Retinal pigment epithelial cell (primary cell): ENCODE measurements at regions not wholly inside any gene's neighbourhood (a gene's known extent, or its start where the extent isn't known, plus 50 kb on each side); places are given as distances from the start of the nearest gene placed in this dataset.
"Not testable (repeated sequence)": the region's sequence is repeated elsewhere in the genome, so short reads cannot be mapped to it uniquely, and the experiment has no call there.

Source experiments
- DNase-seq: peaks from one replicate; pipeline ENCODE4 v3.0.0-alpha.2; 2010; ENCODE audit warnings: low read depth
- H3K4me3 ChIP-seq: 2 replicates; pipeline ENCODE4 v1.5.1; 2011; ENCODE audit warnings: mild to moderate bottlenecking, low read length, control low read depth, moderate library complexity
- TF ChIP-seq, protein P1 (sequence below): conservative IDR thresholded peaks from 2 replicates; pipeline ENCODE4 v1.5.1; 2011; ENCODE audit warnings: low read depth, low read length, control low read depth, inconsistent platforms

DNA sequence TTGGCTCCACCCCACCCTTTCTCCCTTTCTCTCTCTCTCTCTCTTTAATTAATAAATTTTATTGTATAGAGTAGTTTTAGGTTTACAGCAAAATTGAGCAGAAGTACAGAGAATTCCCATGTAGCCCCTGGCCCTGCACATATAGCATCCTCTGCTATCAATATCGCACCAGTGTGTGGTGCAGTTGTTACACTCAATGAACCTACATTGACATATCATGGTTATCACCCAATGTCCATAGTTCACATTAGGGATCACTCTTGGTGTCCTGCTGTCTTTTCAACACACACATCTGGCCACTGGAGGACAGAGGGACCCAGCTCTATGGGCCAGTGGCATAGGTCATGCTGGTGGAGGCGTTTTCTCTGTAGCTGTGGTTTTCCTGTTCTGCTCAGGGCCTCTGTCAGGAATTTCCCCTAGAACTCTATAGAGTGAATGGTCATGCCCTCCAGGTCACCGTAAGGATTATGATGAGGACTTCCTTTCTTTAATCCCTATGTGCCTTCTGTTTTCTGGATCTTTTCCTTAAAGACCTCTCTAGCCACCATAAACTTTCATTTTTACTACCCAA lies 98.2 kb upstream of the NAV2 start:
- no peak for DNase-seq
- H3K4me3 ChIP-seq = no peak overlapping the region
- TF ChIP-seq, protein P1, sequence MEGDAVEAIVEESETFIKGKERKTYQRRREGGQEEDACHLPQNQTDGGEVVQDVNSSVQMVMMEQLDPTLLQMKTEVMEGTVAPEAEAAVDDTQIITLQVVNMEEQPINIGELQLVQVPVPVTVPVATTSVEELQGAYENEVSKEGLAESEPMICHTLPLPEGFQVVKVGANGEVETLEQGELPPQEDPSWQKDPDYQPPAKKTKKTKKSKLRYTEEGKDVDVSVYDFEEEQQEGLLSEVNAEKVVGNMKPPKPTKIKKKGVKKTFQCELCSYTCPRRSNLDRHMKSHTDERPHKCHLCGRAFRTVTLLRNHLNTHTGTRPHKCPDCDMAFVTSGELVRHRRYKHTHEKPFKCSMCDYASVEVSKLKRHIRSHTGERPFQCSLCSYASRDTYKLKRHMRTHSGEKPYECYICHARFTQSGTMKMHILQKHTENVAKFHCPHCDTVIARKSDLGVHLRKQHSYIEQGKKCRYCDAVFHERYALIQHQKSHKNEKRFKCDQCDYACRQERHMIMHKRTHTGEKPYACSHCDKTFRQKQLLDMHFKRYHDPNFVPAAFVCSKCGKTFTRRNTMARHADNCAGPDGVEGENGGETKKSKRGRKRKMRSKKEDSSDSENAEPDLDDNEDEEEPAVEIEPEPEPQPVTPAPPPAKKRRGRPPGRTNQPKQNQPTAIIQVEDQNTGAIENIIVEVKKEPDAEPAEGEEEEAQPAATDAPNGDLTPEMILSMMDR = no peak

DNA sequence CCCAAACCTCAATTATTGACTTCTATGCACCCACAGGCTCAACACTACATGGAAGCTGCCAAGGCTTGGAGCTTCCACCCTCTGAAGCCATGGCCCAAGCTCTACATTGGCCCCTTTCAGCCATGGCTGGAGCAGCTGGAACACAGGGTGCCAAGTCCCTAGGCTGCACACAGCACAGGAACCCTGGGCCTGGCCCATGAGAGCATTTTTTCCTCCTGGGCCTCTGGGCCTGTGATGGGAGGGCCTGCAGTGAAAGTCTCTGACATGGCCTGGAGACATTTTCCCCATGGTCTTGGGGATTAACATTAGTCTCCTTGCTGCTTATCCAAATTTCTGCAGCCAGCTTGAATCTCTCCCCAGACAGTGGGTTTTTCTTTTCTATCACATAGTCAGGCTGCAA lies 100.6 kb upstream of the NAV2 start:
- not testable (repeated sequence) for DNase-seq, H3K4me3 ChIP-seq

DNA sequence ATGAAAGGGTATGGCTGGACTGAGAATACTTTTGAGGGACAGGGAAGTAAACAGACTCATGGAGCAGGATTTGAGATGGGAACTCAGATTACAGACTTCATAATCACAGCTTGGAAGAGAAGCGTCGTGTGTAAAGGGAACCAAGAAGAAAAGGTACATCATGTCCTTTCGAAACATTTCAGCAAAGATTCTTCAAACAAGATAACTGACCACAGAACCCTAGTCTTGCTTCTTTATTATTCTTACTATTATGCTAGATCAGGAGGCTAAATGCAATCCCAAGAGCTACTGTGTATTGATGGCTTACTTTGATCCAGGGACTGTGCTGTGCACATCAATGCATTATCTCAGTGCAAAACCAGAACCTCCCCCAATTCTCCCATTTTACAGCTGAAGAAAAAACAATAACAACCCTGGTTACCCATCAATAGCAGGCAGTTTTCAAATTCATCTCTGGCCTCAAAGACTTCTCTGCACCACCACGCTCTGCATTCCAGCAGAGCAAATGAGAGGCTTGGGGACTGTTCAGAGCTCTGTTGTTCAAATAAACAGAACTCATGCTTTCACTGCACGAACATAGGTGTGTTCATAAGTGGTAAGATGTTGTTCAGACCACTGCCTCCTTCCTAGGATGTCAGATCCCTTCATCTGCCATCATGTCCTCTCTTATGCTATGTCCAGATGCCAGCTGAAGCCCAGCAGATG lies 104.8 kb upstream of the NAV2 start:
- TF ChIP-seq, protein P1 = no peak
- no peak for DNase-seq

DNA sequence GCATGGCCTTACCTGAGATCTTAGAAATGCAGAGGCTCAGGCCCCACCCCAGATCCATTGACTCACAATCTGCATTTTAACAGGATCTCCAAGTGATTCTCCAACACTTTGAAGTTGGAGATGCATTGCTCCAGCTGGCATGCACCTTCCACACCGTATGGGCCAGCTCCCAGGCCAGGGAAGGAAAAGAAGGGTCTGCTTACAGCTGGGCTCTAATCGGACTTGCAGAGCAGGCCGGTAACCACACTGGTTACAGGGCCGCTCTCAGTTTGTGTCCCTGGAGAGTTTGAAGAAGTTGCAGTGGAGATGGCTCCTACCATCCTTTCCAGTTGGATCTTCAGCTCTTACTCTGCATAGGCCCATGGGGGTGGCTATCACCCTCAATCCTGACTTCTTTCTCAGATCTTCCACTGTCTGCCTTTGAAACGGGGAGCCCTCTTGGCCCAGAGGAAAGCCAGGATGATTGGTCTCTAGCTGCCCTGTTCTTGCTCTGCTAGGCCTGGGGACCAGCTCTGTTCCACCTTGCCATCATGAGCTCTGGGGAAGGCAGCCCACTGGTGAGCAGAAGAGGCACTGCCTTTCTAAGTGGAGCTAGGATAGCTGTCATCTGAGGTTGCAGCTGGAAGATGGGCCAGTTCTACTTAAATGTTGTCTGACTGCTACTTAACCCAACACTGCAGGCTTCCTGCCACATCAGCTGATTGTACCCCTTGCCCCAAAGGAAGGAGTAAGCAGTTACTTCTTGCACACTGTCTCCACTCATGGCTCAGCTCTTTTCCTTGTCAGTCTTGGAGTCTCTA lies 105.6 kb upstream of the NAV2 start:
- TF ChIP-seq, protein P1 = no peak
- no peak for DNase-seq

More for the DNA sequence above, 104.8 kb upstream of the NAV2 start:
- H3K4me3 ChIP-seq = no peak overlapping the region

DNA sequence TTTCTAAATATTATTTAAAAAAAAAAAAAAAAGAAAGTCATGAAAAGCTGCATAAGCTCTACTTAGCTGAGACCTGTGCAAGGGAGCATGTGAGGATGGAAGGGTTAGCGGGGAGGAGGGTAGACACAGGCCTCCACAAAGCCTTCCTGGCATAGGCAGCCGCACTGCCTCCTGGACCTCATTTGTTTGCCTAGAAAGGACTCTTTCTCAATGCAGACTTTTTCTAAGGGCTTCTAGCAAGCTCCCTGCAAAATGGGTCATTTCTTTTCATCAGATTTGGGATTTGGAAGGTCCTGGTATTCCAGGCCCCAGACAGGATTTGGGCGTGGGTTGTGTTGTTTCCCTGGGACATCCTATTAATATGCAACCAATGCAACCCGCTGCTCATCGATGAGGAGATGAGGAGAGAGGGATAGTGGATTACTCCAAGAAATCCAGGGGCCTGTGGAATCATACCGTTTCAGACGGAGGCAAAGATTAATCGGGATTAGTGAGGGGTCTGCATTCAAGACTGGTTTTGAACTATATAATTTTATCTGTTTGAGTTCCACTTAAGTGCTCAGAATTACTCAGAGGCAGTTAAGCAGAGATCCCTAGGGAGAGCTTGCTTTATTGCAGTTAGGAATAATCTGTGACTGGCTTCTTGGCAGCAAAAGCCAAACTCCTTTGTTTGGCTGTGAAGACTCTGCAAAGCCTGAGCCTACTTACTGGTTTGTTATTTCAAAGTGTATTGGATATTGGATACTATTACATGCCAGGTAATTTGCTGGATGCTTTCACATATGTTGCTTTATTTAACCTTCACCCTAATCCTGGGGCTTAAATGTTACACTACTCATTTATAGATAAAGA lies 106.9 kb upstream of the NAV2 start:
- DNase-seq = no peak
- H3K4me3 ChIP-seq = no peak overlapping the region
- TF ChIP-seq, protein P1 = no peak

More for the DNA sequence above, 105.6 kb upstream of the NAV2 start:
- H3K4me3 ChIP-seq = no peak overlapping the region

DNA sequence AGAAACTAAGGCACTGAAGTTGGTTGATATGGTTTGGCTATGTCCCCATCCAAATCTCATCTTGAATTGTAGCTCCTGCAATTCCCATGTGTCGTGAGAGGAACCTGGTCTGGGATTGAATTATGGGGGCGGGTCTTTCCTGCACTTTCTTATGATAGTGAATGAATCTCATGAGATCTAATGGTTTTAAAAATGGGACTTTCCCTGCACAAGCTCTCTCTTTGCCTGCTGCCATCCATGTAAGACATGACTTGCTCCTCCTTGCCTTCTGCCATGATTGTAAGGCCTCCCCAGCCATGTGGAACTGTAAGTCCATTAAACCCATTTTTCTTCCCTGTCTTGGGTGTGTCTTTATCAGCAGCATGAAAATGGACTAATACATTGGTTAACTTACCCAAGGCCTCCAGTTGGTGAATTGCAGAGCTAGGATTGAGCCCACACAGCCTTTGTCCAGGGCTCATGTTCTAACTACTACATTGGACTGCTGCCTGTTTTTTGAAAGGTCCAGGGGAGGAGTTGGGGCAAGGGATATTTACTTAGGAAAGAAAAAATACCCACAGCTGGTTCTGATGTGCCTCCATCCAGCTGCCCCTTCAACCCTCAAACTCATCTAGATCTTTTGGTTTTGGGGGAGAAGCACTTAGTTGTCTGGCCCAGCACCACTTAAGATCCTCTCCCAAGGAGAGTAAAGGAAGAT lies 107.8 kb upstream of the NAV2 start:
- no peak for DNase-seq
- TF ChIP-seq, protein P1 = no peak
- H3K4me3 ChIP-seq = no peak overlapping the region
